GM12875 (cell line): ENCODE measurements at regions not wholly inside any gene's neighbourhood (a gene's known extent, or its start where the extent isn't known, plus 50 kb on each side); places are given as distances from the start of the nearest gene placed in this dataset.
"Not testable (repeated sequence)": the region's sequence is repeated elsewhere in the genome, so short reads cannot be mapped to it uniquely, and the experiment has no call there.

Source experiments
- H3K4me3 ChIP-seq: one replicate; pipeline ENCODE4 v1.5.1; 2011; ENCODE audit warnings: low read depth, low read length, control low read depth
- CTCF ChIP-seq: IDR thresholded peaks from 2 replicates; pipeline ENCODE4 v1.5.1; 2011; ENCODE audit warnings: low read depth, mild to moderate bottlenecking, control low read depth, inconsistent platforms, low read length, moderate library complexity, borderline replicate concordance; ENCODE audit not compliant: insufficient read depth

DNA sequence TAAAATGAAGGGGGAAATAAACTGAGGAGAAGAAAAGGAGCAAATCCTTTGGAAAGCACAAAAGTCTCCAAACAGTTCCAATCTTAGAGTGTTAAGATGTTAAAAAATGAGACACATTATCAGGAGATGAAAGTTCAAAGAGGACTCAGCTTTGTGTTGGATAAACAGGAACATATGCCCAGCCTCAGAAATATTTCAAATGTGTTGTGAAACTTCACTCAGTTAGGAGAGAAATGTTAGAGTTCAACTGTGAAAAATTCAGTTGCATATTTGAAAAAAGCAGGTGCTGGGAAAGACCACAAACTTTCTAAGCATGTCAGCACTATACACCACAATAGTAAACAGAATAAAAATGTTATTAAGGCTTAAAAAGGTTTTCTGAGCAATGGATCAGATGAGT is 136.8 kb upstream of the PRKD1 start:
- no peak for TF ChIP-seq CTCF
- H3K4me3 ChIP-seq: no peak overlapping the region

GRCh38 chr14:30069536-30069935 is 141.9 kb upstream of the PRKD1 start:
- TF ChIP-seq CTCF: no peak
- no peak overlapping the region for H3K4me3 ChIP-seq

- H3K4me3 ChIP-seq: not testable (repeated sequence)
Observed at GRCh38 chr14:30072454-30072853, 144.8 kb upstream of the PRKD1 start.

DNA sequence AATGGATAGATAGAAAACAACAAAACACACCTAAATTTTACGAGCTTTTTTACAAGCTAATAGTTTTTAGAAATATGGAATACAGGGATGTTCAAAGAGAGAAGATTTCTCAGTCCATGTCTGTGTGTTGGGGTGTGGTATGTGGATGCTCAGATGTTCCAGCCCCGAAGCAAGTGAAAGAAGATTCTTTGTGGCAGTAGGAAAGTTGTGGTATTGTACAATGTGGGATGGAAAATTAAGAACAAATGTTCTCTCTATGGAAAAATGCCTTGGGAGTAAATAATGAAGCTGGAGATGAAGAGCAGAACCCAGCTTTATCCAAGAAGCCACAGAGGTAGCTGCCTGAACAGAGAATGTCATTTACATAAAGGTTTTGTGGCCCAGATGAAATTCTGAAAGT is 150.3 kb upstream of the PRKD1 start:
- H3K4me3 ChIP-seq: no peak overlapping the region
- TF ChIP-seq CTCF: no peak

GRCh38 chr14:30078811-30079402 is 151.3 kb upstream of the PRKD1 start:
- TF ChIP-seq CTCF: no peak
- H3K4me3 ChIP-seq: no peak overlapping the region

DNA sequence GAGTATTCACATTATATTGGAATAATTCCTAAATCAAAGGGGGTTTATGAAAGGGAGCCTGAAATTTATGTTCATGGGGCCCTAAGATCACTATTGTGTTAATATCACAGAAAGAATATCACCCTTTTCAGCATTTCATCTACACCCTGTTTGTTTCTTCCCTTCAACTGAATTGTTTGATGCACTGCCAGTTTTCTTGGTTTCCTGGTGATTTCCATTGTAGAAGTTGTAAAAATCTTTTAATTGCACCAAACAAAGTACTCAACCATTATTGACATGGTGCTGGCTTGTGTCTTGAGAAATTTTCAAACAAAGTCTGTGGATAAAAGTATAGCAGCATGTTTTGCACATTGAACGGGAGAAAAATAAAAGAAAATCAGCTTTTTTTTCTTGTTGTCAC is 154.8 kb upstream of the PRKD1 start:
- H3K4me3 ChIP-seq: no peak overlapping the region
- TF ChIP-seq CTCF: no peak

GRCh38 chr14:30084811-30085210 is 157.2 kb upstream of the PRKD1 start:
- H3K4me3 ChIP-seq: no peak overlapping the region
- TF ChIP-seq CTCF: no peak

GRCh38 chr14:30085943-30086342 is 158.3 kb upstream of the PRKD1 start:
- no peak for TF ChIP-seq CTCF
- no peak overlapping the region for H3K4me3 ChIP-seq
